Stimulated activated CD4-positive, alpha-beta T cell treated with anti-CD3 and anti-CD28 coated beads, Interleukin-1b, Interleukin-23, amount 100 ng/mL, for 4 hours (primary cell): ENCODE measurements at regions not wholly inside any gene's neighbourhood (a gene's known extent, or its start where the extent isn't known, plus 50 kb on each side); places are given as distances from the start of the nearest gene placed in this dataset.

Source experiments
- DNase-seq, 2 donors: peaks; one replicate each; pipeline ENCODE4 v3.0.0-alpha.2; 2020; ENCODE audit warnings: low read depth in 2 of 2

DNA sequence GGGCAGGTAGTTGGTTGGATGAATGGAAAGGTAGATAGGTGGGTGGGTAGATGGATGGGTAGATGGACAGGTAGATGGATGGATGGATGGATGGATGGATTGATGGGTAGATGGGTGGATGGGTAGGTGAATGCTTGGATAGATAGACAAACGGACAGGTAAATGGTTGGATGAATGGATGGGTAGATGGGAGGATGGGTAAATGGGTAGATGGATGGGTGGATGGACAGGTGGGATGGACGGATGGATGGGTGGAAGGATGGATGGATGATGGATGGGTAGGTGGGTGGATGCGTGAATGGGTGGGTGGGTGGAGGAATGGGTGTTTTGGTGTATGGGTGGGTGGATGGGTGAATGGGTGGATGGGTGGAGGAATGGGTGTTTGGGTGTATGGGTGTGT, 50.1 kb upstream of the ASAP2 start:
- no peak for DNase-seq

DNA sequence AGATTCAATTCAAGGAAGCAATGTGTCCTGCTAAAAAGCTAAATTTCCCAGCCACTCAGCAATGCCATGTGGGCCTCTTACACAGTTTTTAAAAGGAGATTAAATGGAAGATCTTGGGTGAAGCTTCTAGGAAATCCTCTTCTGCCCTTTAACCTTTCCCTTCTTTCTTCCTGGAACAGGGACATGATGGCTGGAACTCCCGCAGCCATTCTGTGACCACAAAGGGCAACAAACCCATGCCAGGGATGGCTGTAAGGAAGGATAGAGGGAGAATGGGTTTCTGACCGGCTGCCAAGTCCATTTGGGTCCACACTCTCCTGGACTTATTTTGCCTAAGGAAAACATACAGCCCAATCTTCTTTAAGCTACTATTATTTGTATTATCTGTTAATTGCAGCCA, 52.6 kb upstream of the ASAP2 start:
- DNase-seq = no peak

GRCh38 chr2:9153643-9153980, 53.0 kb upstream of the ASAP2 start:
- DNase-seq = no peak

- DNase-seq = no peak
Measured at GRCh38 chr2:9152975-9153642, 53.5 kb upstream of the ASAP2 start.

- DNase-seq = no peak
Measured at GRCh38 chr2:9150906-9151305, 55.7 kb upstream of the ASAP2 start.

DNA sequence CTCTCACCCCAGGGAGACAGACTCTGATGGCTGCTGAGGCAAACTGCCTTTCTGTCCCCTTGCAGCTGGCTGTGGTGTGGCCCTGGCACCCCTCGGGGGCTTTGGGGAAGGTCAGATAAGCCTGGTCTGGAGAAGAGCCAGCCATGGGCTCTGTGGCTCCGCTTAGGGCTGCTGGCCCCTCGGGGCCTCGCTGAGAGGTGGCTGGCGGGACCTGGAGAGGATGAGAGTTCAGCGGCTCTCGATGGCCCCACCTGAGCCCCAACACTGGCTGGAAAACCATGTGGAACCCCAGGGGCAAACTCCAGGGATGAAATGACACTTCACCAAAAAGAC, 56.1 kb upstream of the ASAP2 start:
- no peak for DNase-seq

- no peak for DNase-seq
Measured at GRCh38 chr2:9149726-9150567, 56.7 kb upstream of the ASAP2 start.

DNA sequence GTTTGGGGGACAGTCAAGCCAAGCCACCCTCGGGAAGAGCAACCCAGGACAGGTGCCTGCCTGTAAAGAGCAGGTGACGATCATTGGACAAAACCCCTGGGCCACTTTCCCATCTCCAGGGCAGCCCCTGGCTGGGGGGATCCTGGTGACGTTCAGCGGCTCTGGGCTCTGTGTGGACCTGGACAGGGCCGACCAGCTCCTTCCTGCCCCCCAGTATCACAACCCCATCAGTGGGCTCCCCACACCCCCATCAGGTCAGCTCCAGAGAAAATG, 57.3 kb upstream of the ASAP2 start:
- DNase-seq = no peak

- DNase-seq = no peak
Measured at GRCh38 chr2:9146646-9147045, 60.0 kb upstream of the ASAP2 start.

DNA sequence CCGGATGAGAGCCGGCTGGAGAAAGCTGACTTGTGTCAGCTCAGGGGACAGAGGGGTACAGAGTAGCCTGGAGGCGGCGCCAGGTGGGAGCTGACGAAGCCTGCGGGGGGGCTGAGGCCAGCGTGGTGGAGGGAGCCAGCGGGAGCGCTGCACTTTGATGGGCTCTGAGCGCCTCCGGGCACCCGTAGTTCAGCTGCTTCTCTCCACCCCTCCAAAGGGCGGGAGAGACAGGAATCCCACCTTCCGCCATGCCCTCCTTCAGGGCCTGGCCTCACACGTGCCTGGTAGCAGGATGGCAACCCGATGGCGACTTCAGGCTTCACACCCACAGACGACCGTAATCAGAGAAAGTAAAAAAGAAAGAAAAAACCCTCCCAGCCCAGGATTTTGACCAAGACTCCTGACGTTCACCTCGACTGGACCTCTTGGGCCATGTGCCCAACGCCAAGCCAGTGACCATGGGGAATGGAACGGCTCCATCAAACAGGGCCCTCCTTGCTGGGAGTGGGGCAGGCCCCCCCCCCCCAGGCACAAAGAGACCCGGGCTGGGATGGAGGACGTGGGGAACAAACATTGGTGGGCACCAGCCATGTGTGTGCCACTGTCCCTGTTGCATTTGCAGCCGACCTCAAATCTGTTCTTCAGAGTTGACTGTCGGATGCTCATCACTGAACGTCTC, 60.7 kb upstream of the ASAP2 start:
- DNase-seq = no peak

DNA sequence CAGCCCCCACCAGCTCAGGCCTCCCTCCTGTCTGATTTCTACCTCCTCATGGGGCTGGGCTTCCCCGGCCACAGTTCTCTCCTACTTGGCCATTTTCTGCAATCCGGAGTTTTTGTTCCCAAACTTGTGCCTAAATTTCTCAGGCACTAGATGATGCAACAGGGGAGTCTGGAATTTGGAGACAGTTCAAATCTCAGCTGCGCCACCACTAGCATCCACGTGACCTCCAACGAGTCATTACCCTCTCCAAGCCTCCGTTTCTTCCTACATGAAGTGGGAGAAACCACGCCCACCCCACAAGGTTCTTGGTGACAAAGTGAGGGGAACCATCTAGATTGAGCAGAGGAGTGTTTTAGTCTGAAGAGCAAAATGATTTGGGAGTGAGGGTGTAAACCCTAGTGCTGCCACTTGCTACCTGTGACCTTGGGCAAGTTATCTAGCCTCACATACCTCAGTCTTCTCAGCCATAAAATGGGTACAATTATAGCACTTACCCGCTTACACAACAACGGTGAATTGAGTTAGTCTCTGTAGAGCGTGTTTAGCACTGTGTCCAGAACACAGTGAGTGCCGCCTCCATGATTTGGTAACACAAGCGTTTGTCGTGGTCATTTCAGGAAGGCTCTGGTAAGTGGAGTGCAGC, 61.4 kb upstream of the ASAP2 start:
- no peak for DNase-seq

DNA sequence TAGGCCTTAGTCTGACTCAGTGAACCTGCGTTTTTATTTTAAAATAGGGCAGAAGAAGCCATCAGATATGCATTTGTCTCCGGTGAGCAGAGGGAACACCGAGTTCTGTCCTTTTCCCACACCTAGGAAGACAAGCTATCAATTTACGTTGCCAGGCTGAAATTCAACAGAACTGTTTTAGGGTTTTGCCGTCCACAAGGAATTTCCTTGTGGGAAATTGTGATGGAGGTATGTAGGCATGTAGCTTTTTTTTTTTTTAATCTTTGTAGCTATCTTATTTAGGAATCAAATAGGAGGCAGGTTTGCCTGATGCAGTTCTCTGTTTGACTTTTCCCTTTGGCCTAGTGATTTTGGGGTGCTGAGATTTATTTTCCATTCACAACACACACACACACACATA, 62.0 kb upstream of the ASAP2 start:
- no peak for DNase-seq

DNA sequence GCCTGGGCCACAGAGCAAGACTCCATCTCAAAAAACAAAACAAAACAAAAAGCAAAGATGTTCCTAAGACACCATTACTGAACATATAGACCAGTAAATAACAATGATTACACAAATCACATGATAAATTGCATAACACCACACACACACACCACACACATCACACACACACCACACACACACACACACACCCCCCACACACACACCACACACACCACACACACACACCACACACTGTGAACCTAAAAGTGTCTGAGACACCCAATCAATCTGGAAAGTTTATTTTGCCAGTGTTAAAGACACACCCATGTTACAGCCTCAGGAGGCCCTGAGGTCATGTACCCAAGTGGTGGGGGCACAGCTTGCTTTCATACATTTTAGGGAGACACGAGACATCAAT, 62.6 kb upstream of the ASAP2 start:
- DNase-seq = no peak

GRCh38 chr2:9143264-9143815, 63.3 kb upstream of the ASAP2 start:
- no peak for DNase-seq

GRCh38 chr2:9142551-9143263, 63.9 kb upstream of the ASAP2 start:
- peak; percentile 83 to 85 for DNase-seq

DNA sequence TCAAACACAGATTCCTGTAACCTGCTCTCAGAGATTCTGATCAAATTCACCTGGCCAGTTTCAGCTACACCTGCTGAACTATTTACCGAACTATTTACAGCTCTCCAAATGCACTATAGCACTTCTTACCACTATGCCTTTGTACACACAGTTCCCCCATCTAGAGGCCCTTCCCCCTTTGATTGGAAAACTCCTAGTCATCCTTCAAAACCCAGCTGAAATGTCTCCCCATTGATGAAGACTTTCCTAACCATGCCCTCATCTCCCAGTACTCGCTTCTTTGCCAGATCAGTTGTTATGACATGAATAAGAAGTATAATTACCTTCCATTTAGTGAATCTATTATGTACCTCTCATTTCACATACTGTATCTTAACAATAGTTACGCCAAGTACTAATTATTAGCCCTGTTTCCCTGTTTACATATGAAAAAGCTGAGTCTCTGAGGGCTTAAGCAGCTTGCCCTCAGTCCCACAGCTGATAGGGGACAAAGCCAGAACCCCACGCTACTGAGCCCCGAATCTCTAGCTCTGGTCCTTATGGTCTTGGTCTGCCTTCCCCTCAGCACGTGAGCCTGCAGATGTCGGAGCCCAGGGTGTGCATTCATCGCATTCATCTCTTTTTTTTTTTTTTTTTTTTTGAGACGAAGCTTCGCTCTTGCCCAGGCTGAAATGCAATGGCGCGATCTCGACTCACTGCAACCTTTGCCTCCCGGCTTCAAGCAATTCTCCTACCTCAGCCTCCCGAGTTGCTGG, 64.7 kb upstream of the ASAP2 start:
- no peak for DNase-seq

DNA sequence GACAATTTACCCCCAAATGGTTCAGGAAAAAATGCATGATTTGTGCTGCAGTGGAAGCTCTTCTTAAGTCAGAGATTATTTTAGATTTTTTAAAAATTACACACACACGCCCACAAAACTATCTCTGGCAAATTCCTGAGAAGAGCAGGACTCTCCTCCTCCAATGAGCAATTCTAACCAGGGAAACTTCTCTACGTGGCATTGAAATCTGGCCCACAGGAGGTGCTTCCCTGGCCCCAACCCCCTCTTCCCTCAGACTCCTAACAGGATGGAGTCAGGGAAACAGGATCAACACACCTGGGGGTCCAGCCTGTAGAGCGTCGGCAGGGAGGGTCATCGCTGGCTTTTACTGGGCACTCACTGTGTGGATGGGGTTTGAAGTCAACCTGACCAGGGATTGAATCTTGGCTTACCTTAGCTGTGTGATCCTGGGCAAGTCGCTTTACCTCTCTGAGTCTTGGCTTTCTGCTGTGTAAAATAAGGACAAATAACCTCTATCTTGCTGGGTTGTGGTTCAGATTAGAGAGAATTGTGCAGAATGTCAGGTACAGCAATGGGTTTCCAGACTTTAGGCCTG, 65.4 kb upstream of the ASAP2 start:
- no peak for DNase-seq

GRCh38 chr2:9140645-9141044, 66.0 kb upstream of the ASAP2 start:
- DNase-seq = no peak

- peak; percentile 37 to 63 for DNase-seq
Measured at GRCh38 chr2:9139491-9140443, 66.8 kb upstream of the ASAP2 start.
